ENCODE measurements at regions not wholly inside any gene's neighbourhood (a gene's known extent, or its start where the extent isn't known, plus 50 kb on each side); places are given as distances from the start of the nearest gene placed in this dataset.

DNA sequence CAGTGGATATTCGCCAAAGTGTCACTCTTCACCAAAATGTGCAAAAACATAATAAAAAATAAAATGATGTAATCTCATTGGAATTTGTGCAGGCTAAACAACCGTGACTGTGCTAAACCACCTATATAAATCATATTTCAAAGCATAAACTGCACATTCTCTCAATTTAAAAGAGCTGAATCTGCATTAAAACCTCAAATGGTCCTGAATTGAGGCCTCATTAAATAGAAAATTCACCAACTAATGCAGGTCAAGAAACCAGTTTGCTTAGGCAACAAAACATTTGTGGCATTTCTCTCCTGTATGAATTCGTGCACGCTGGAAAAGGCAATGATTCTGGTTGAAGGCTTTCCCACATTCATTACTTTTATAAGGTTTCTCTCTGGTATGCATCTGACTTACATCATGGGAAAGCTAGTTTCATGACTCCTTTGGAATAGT, 80.1 kb upstream of the IFNG-AS1 start:
- Mint-ChIP-seq H3K27ac (no peak overlapping the region), H3K9me3 (no peaks in the 10 kb centered on the region), H3K4me1 (ENCODE audit: unreplicated experiment) (no peaks in the 10 kb centered on the region), H3K27me3 (no peaks in the 10 kb centered on the region), H3K36me3 (no peaks in the 10 kb centered on the region), H3K4me3 (no peak overlapping the region)
- no peak for DNase-seq (ENCODE audit: extremely low spot score, unreplicated experiment)
- no peak for TF ChIP-seq CTCF (conservative IDR thresholded peaks at IDR 0.05)

DNA sequence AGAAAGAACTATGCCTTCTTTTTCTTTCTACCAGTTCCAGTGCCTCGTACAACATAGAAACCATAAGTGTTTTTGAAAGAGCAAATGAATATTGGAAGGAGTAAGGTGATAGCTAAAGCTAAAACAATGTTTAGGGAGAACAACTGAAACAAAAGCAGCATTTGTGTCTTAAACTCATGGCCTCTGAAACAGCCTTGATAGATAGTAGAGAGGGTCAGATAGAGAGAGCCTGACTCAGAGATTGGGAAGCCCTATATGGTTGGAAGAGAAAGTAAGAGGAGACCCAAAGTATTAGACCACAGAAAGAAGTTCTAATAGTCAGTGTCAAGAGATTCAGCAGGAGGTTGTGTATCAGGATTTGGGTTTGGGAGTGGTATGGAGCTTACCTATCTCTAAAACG, 79.6 kb upstream of the IFNG-AS1 start:
- Mint-ChIP-seq H3K9me3 (no peaks in the 10 kb centered on the region), H3K36me3 (no peaks in the 10 kb centered on the region), H3K27me3 (no peaks in the 10 kb centered on the region), H3K4me3 (no peak overlapping the region), H3K27ac (no peak overlapping the region), H3K4me1 (ENCODE audit: unreplicated experiment) (no peaks in the 10 kb centered on the region)
- DNase-seq (ENCODE audit: extremely low spot score, unreplicated experiment), result no peak
- no peak for TF ChIP-seq CTCF (conservative IDR thresholded peaks at IDR 0.05)

DNA sequence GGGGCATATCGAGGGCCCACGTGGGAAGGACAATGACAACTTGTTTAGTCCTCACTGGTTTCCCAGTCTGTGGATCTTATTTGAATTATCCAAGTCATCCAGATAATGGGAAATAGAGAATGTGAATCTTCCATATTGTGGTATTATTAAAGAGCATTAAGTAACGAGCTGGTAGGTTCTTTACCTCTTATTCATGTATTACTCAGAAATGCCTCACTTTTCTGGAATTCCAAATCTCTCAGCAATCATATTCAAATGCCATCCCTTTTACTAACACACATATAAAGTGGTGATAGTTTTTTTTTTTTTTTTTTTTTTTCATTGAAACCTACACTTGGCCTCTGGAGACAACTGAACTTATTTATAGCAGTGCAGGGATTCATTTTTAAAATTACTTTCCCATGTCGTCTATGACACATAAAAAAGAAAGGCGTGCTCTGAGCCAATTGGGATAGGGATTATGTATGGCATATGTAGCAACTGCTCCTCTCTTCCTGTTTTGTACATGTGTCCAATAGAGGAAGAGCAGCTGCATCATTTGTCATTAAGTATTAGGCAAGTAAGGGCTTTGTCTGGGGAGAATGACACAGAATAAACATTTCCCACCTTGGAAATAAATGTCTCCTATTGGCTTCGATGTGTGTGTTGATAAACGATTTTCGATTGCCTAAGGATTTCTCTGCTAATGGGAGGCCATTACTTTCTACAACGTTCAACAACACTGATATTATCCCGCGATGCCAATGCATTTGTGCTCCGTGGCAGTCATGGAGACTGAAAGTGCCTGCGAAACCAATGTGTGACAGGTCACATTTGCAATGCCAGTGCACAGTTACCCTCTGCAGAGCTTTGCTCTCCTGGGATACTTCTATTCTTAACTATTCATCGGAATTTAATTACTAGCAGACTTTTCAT, 78.6 kb upstream of the IFNG-AS1 start:
- Mint-ChIP-seq H3K4me3 (no peak overlapping the region), H3K27ac (no peak overlapping the region), H3K36me3 (no peaks in the 10 kb centered on the region), H3K27me3 (no peaks in the 10 kb centered on the region), H3K4me1 (ENCODE audit: unreplicated experiment) (no peaks in the 10 kb centered on the region), H3K9me3 (no peaks in the 10 kb centered on the region)
- no peak for TF ChIP-seq CTCF (conservative IDR thresholded peaks at IDR 0.05)
- DNase-seq (ENCODE audit: extremely low spot score, unreplicated experiment), result no peak

GRCh38 chr12:67911275-67911600, 78.0 kb upstream of the IFNG-AS1 start:
- no peak for TF ChIP-seq CTCF (conservative IDR thresholded peaks at IDR 0.05)
- Mint-ChIP-seq H3K36me3 (no peaks in the 10 kb centered on the region), H3K4me1 (ENCODE audit: unreplicated experiment) (no peaks in the 10 kb centered on the region), H3K9me3 (no peaks in the 10 kb centered on the region), H3K27me3 (no peaks in the 10 kb centered on the region), H3K27ac (no peak overlapping the region), H3K4me3 (no peak overlapping the region)
- DNase-seq (ENCODE audit: extremely low spot score, unreplicated experiment), result no peak

DNA sequence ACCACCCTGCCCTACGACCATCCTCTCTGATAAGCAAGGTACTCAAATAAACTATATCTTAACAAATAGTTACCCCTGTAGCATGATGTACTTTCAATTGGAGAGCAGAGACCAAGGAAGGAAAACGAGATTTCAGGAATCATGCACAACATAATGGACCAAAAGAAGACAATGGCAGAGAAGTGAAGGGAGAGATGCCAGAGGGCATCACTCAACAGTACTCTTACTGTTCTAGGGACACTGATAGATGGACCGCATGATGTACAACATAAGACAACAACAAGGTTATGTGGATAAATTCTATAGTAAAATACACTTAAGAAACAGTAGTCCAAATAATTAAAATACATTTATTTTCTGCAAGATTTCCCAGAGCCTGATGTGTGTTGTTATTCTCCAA, 77.5 kb upstream of the IFNG-AS1 start:
- H3K4me1 Mint-ChIP-seq (ENCODE audit: unreplicated experiment), result no peaks in the 10 kb centered on the region
- no peak for TF ChIP-seq CTCF (conservative IDR thresholded peaks at IDR 0.05)
- DNase-seq (ENCODE audit: extremely low spot score, unreplicated experiment), result no peak
- H3K27me3 Mint-ChIP-seq, result no peaks in the 10 kb centered on the region
- H3K9me3 Mint-ChIP-seq, result no peaks in the 10 kb centered on the region
- H3K36me3 Mint-ChIP-seq, result no peaks in the 10 kb centered on the region
- no peak overlapping the region for H3K4me3 Mint-ChIP-seq
- H3K27ac Mint-ChIP-seq, result no peak overlapping the region
